ENCODE measurements at regions not wholly inside any gene's neighbourhood (a gene's known extent, or its start where the extent isn't known, plus 50 kb on each side); places are given as distances from the start of the nearest gene placed in this dataset.

DNA sequence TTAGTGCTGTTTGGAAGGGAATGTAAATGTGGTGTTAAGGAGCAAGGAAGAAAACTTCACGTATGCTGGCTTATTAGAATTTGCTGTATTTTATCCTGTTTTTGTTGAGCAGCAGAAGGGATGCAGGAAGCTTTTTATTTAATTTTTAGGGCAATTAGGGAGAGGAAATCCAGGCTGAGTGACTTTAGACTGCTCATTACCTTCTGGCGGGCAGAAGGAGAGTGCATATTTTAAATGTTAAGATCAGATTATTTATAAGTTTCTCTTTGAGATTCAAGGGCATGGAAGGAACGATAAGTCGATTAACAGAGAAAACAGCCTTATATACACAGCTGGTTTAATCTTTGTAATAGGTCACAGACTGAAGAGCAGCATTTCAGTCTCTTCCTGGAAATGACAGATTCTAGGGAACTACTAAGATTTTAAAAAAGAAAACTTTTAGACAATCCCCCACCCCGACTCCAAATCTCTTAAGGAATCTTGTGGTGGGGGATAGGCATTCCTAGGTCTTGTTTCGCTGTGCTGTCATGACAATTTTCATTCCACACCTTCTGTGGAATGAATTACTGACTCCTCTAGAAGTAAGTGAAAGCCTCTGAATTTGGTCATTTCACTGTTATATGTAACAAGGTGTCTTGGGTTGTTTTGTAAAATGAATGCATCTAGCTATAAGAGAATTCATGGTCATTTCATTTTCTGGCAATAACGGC, 402.5 kb downstream of the RAPGEF2 start:
- TF ChIP-seq, protein P1, sequence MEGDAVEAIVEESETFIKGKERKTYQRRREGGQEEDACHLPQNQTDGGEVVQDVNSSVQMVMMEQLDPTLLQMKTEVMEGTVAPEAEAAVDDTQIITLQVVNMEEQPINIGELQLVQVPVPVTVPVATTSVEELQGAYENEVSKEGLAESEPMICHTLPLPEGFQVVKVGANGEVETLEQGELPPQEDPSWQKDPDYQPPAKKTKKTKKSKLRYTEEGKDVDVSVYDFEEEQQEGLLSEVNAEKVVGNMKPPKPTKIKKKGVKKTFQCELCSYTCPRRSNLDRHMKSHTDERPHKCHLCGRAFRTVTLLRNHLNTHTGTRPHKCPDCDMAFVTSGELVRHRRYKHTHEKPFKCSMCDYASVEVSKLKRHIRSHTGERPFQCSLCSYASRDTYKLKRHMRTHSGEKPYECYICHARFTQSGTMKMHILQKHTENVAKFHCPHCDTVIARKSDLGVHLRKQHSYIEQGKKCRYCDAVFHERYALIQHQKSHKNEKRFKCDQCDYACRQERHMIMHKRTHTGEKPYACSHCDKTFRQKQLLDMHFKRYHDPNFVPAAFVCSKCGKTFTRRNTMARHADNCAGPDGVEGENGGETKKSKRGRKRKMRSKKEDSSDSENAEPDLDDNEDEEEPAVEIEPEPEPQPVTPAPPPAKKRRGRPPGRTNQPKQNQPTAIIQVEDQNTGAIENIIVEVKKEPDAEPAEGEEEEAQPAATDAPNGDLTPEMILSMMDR (IDR thresholded peaks at IDR 0.05), result no peak
- TF ChIP-seq EZH2 (IDR thresholded peaks at IDR 0.05; ENCODE audit: borderline replicate concordance, insufficient read depth, low read depth, low read length, poor library complexity, severe bottlenecking), result no peak

Data from B cell (primary cell).